Endothelial cell (in vitro differentiated cells): ENCODE measurements at regions not wholly inside any gene's neighbourhood (a gene's known extent, or its start where the extent isn't known, plus 50 kb on each side); places are given as distances from the start of the nearest gene placed in this dataset.

Experiments used
- DNase-seq: peaks from one replicate; pipeline ENCODE4 v3.0.0; 2021; ENCODE audit warnings: low spot score
- H3K27ac Mint-ChIP-seq: one replicate; pipeline ENCODE4 v1.8.0; 2021; ENCODE audit warnings: mixed read lengths, inconsistent platforms; ENCODE audit not compliant: unreplicated experiment
- H3K27me3 Mint-ChIP-seq: one replicate; pipeline ENCODE4 v1.8.0; 2021; ENCODE audit warnings: mild to moderate bottlenecking, moderate library complexity, mixed read lengths, inconsistent platforms; ENCODE audit not compliant: unreplicated experiment
- H3K36me3 Mint-ChIP-seq: one replicate; pipeline ENCODE4 v1.8.0; 2021; ENCODE audit warnings: mild to moderate bottlenecking, low read depth, mixed read lengths, inconsistent platforms; ENCODE audit not compliant: unreplicated experiment
- H3K4me1 Mint-ChIP-seq: one replicate; pipeline ENCODE4 v1.8.0; 2021; ENCODE audit warnings: mild to moderate bottlenecking, mixed read lengths, inconsistent platforms; ENCODE audit not compliant: unreplicated experiment
- H3K4me3 Mint-ChIP-seq: one replicate; pipeline ENCODE4 v1.8.0; 2021; ENCODE audit warnings: mild to moderate bottlenecking, mixed read lengths, inconsistent platforms; ENCODE audit not compliant: unreplicated experiment
- H3K9me3 Mint-ChIP-seq: one replicate; pipeline ENCODE4 v1.8.0; 2021; ENCODE audit warnings: mixed read lengths, inconsistent platforms; ENCODE audit not compliant: unreplicated experiment
- TF ChIP-seq, protein P1 (sequence below): fragments of 200-600 bp; sonication (generic); IDR thresholded peaks from one replicate; pipeline ENCODE4 v1.5.0; 2021; ENCODE audit warnings: antibody characterized with exemption; ENCODE audit not compliant: unreplicated experiment

DNA sequence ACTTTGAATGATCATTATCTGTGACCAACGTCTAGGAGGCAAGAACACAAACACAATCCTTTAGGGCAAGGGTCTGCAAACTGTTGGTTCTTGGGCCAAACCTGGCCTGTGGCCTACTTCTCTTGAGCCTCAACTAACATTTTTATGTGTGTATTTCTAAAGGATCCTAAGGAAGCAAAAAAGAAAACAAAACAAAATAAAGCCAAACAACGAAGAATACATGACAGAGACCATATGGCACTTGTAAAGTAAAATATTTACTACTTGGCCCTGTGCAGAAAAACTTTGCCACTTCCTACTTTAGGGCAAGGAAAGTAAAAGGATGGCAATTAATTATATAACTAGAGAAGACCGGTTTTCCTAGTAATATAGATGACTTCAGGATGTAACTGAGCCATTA is 1056.2 kb downstream of the EPHA7 start:
- Mint-ChIP-seq H3K27ac (no peak overlapping the region), H3K9me3 (no peaks in the 10 kb centered on the region), H3K4me3 (no peak overlapping the region), H3K4me1 (no peaks in the 10 kb centered on the region), H3K27me3 (no peaks in the 10 kb centered on the region), H3K36me3 (no peaks in the 10 kb centered on the region)
- TF ChIP-seq, protein P1, sequence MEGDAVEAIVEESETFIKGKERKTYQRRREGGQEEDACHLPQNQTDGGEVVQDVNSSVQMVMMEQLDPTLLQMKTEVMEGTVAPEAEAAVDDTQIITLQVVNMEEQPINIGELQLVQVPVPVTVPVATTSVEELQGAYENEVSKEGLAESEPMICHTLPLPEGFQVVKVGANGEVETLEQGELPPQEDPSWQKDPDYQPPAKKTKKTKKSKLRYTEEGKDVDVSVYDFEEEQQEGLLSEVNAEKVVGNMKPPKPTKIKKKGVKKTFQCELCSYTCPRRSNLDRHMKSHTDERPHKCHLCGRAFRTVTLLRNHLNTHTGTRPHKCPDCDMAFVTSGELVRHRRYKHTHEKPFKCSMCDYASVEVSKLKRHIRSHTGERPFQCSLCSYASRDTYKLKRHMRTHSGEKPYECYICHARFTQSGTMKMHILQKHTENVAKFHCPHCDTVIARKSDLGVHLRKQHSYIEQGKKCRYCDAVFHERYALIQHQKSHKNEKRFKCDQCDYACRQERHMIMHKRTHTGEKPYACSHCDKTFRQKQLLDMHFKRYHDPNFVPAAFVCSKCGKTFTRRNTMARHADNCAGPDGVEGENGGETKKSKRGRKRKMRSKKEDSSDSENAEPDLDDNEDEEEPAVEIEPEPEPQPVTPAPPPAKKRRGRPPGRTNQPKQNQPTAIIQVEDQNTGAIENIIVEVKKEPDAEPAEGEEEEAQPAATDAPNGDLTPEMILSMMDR: no peak
- no peak for DNase-seq

DNA sequence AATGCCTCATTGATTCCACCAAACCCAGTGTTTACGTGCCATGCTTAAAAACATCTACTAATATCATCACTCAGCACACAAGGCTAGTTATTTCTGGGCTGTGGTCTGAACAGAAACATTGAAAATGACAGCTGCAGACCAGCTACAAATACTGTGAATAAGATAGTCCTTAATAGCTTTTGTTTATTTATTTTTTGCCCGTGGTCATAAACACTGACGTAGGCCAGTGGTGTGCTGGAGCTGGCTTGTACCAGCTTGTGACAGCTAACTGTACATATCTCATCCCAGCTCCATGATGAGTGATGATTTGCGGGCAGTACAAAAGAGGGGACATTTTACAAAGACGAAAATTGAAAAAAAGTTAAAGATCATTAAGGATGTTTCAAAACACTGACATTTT is 1057.0 kb downstream of the EPHA7 start:
- no peaks in the 10 kb centered on the region for H3K9me3 Mint-ChIP-seq
- H3K27ac Mint-ChIP-seq: no peak overlapping the region
- TF ChIP-seq, protein P1: no peak
- no peaks in the 10 kb centered on the region for H3K36me3 Mint-ChIP-seq
- no peaks in the 10 kb centered on the region for H3K27me3 Mint-ChIP-seq
- no peaks in the 10 kb centered on the region for H3K4me1 Mint-ChIP-seq
- no peak overlapping the region for H3K4me3 Mint-ChIP-seq
- no peak for DNase-seq

DNA sequence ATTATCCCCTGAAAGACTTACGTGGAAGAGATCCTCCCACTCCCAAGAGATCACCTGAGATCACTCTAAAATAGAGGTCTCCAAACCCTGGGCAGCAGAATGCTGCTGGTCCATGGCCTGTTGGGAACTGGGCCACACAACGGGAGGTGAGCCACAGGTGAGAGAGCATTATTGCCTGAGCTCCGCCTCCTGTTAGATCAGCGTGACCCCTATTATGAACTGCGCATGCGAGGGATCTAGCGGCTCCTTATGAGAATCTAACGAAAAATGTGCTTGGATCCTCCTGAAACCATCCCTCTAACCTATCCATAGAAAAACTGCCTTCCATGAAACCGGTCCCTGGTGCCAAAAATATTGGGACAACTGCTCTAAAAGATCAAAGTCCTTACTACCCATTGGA is 1057.4 kb downstream of the EPHA7 start:
- H3K27me3 Mint-ChIP-seq: no peaks in the 10 kb centered on the region
- TF ChIP-seq, protein P1: no peak
- no peaks in the 10 kb centered on the region for H3K9me3 Mint-ChIP-seq
- H3K4me3 Mint-ChIP-seq: no peak overlapping the region
- no peaks in the 10 kb centered on the region for H3K36me3 Mint-ChIP-seq
- DNase-seq: no peak
- no peaks in the 10 kb centered on the region for H3K4me1 Mint-ChIP-seq
- no peak overlapping the region for H3K27ac Mint-ChIP-seq

DNA sequence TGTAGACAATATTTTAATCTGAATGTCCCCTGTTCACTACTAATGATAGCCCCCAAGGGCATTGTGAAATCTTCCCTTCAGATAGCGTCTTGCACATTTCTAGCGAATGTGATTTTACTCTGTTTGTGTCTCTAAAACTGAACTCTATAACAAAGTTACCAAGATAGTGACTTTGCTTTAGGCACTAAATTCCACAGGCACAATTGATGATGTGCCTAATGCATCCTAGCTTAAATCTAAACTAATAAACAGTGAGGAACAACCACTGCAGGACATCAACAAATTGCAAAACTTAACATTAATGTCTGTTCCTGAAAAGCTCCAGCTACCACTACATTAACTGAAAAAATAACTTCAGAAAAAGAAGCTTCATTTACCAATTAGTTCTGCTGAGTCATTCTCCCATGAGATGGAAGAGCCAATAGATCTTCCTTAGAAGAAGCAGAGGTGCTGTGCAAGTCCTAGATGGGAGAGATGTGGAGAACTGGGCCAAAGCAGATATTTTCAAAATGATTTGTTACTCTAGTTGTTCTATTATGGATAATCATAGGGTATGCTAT is 1065.0 kb downstream of the EPHA7 start:
- Mint-ChIP-seq H3K27ac (no peak overlapping the region), H3K27me3 (no peaks in the 10 kb centered on the region), H3K36me3 (no peaks in the 10 kb centered on the region), H3K4me1 (no peaks in the 10 kb centered on the region), H3K9me3 (no peaks in the 10 kb centered on the region), H3K4me3 (no peak overlapping the region)
- no peak for DNase-seq
- TF ChIP-seq, protein P1: no peak

DNA sequence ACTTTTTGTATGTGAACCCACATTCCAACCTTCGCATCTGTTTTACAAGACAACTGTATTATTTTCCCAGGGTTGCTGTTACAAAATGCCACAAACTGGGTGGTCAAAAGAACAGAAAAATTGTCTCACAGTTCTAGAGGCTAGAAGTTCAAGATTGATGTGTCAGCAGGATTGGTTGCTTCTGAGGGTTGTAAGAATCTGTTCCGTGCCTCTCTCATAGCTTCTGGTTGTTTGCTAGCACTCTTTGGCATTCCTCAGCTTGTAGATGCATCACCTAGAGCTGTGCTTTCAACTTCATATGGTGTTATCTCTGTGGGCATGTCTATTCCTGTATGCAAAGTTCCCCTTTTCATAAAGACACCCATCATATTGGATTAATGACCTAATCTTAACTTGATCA is 1067.2 kb downstream of the EPHA7 start:
- TF ChIP-seq, protein P1: no peak
- H3K4me3 Mint-ChIP-seq: no peak overlapping the region
- no peaks in the 10 kb centered on the region for H3K4me1 Mint-ChIP-seq
- no peaks in the 10 kb centered on the region for H3K36me3 Mint-ChIP-seq
- no peak overlapping the region for H3K27ac Mint-ChIP-seq
- no peak for DNase-seq
- H3K27me3 Mint-ChIP-seq: no peaks in the 10 kb centered on the region
- no peaks in the 10 kb centered on the region for H3K9me3 Mint-ChIP-seq
